Glutamatergic neuron (in vitro differentiated cells): ENCODE measurements at regions not wholly inside any gene's neighbourhood (a gene's known extent, or its start where the extent isn't known, plus 50 kb on each side); places are given as distances from the start of the nearest gene placed in this dataset.

Experiments used
- DNase-seq: peaks from one replicate; pipeline ENCODE4 v3.0.0; 2022
- H3K27ac Mint-ChIP-seq: one replicate; pipeline ENCODE4 v1.8.0; 2020; ENCODE audit warnings: mild to moderate bottlenecking, mixed read lengths, inconsistent platforms; ENCODE audit not compliant: unreplicated experiment
- H3K27me3 Mint-ChIP-seq: one replicate; pipeline ENCODE4 v1.8.0; 2020; ENCODE audit warnings: mild to moderate bottlenecking, moderate library complexity, mixed read lengths, inconsistent platforms; ENCODE audit not compliant: unreplicated experiment
- H3K36me3 Mint-ChIP-seq: one replicate; pipeline ENCODE4 v1.8.0; 2020; ENCODE audit warnings: mild to moderate bottlenecking, mixed read lengths, inconsistent platforms; ENCODE audit not compliant: unreplicated experiment
- H3K4me1 Mint-ChIP-seq: one replicate; pipeline ENCODE4 v1.8.0; 2020; ENCODE audit warnings: mild to moderate bottlenecking, low read depth, mixed read lengths, inconsistent platforms; ENCODE audit not compliant: unreplicated experiment
- H3K4me3 Mint-ChIP-seq: one replicate; pipeline ENCODE4 v1.8.0; 2020; ENCODE audit warnings: mild to moderate bottlenecking, mixed read lengths, inconsistent platforms; ENCODE audit not compliant: unreplicated experiment
- H3K9me3 Mint-ChIP-seq: one replicate; pipeline ENCODE4 v1.8.0; 2020; ENCODE audit warnings: mild to moderate bottlenecking, moderate library complexity, mixed read lengths, inconsistent platforms; ENCODE audit not compliant: unreplicated experiment
- CTCF ChIP-seq: fragments of 200-600 bp; sonication (generic); IDR thresholded peaks from one replicate; pipeline ENCODE4 v1.5.0; 2021; ENCODE audit not compliant: partially characterized antibody, unreplicated experiment

- DNase-seq: no peak
- Mint-ChIP-seq H3K27me3 (no peaks in the 10 kb centered on the region), H3K4me1 (no peaks in the 10 kb centered on the region), H3K9me3 (no peaks in the 10 kb centered on the region), H3K27ac (no peak overlapping the region), H3K4me3 (no peak overlapping the region), H3K36me3 (no peaks in the 10 kb centered on the region)
- no peak for TF ChIP-seq CTCF
These were observed 244.9 kb upstream of the KCNN2 start for GRCh38 chr5:114116981-114117380.

- no peaks in the 10 kb centered on the region for H3K36me3 Mint-ChIP-seq
- no peak for TF ChIP-seq CTCF
- no peaks in the 10 kb centered on the region for H3K4me1 Mint-ChIP-seq
- H3K27ac Mint-ChIP-seq: no peak overlapping the region
- no peak for DNase-seq
- H3K27me3 Mint-ChIP-seq: no peaks in the 10 kb centered on the region
- H3K4me3 Mint-ChIP-seq: no peak overlapping the region
- H3K9me3 Mint-ChIP-seq: no peaks in the 10 kb centered on the region
These were observed 243.4 kb upstream of the KCNN2 start for GRCh38 chr5:114118511-114118910.

- DNase-seq: no peak
- Mint-ChIP-seq H3K4me1 (no peaks in the 10 kb centered on the region), H3K36me3 (no peaks in the 10 kb centered on the region), H3K9me3 (no peaks in the 10 kb centered on the region), H3K27me3 (no peaks in the 10 kb centered on the region), H3K4me3 (no peak overlapping the region), H3K27ac (no peak overlapping the region)
- no peak for TF ChIP-seq CTCF
These were observed 241.7 kb upstream of the KCNN2 start for GRCh38 chr5:114120166-114120565.

- H3K9me3 Mint-ChIP-seq: no peaks in the 10 kb centered on the region
- H3K4me3 Mint-ChIP-seq: no peak overlapping the region
- no peaks in the 10 kb centered on the region for H3K27me3 Mint-ChIP-seq
- no peaks in the 10 kb centered on the region for H3K4me1 Mint-ChIP-seq
- DNase-seq: no peak
- no peak for TF ChIP-seq CTCF
- no peaks in the 10 kb centered on the region for H3K36me3 Mint-ChIP-seq
- H3K27ac Mint-ChIP-seq: no peak overlapping the region
These were observed 239.0 kb upstream of the KCNN2 start for GRCh38 chr5:114122852-114123251.

- no peak for DNase-seq
- no peaks in the 10 kb centered on the region for H3K27me3 Mint-ChIP-seq
- no peak for TF ChIP-seq CTCF
- no peaks in the 10 kb centered on the region for H3K9me3 Mint-ChIP-seq
- no peak overlapping the region for H3K4me3 Mint-ChIP-seq
- H3K4me1 Mint-ChIP-seq: no peaks in the 10 kb centered on the region
- H3K36me3 Mint-ChIP-seq: no peaks in the 10 kb centered on the region
- H3K27ac Mint-ChIP-seq: no peak overlapping the region
These were observed 238.2 kb upstream of the KCNN2 start for GRCh38 chr5:114123654-114124053.
